ENCODE measurements at regions not wholly inside any gene's neighbourhood (a gene's known extent, or its start where the extent isn't known, plus 50 kb on each side); places are given as distances from the start of the nearest gene placed in this dataset.

GRCh38 chr16:88292007-88292970 is 90.5 kb upstream of the ZNF469 start:
- no peak for FAIRE-seq

DNA sequence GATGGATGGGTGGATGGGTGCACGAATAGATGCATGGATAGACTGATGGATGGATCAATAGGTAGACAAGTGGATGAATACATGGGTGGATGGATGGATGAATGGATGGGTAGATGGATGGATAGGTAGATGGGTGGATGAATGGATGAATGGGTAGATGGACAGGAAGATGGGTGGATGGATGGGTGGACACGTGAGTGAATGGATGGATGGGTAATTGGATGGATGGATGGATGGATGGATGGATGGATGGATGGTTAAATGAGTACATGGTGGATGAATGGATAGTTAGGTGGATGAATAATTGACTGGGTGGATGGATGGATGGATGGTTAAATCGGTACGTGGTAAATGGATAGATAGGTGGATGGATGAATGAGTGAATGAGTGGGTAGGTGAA is 89.7 kb upstream of the ZNF469 start:
- no peak for FAIRE-seq

GRCh38 chr16:88295671-88296436 is 86.9 kb upstream of the ZNF469 start:
- FAIRE-seq: no peak

DNA sequence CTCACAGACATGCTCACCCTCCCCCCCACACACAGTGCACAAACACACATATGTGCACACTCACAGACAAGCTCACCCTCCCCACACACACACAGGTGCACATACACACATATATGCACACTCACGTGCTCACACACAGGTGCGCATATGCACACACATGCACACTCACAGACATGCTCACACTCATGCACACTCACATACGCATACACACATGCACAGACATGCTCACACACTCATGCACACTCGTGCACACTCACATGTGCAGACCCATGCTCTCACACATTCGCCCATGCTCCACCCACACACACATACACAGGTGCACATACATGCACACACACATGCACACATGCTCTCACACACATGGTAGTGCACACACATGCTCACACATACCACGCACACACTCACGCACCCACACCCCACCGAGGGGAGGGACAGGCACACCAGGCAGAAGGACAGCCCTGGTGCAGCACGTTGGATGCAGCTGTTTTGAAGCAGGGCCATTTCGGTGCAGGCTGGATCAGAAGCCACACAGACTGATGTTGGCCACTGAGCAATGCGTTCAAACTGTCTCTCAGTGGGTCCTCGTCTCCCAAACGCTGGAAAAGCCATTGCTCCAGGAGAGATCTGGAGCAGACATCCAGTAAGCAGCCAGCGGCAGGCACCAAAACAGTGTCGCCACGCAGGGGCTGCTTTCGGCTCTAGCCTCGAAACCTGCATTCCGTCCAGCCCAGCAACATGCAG is 86.2 kb upstream of the ZNF469 start:
- FAIRE-seq: no peak

DNA sequence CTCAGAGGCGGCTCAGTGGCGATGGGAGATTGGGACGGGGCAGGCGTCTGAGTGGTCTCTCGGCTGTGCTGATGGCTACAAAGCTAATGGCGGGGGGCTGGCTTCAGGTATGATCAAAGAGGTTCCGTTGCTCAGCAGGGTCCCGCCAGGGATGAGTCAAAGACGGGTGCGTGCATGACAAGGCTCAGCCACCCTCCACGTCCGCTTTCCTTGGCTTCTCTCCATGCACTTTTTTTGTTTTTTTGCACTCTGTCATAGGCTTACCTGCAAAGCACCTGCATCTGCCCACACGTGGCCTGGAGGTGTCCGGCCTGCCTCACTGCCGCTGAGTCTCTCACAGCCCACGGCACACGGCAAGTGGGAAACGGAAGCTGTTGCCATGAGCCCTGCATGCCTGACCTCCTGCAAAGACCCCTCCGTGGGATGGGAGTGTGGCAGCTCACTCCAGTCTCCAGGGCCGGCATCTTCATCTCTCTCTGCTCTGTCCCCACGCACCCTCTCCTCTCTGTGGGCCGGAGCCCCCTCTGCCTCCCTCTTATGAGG is 85.5 kb upstream of the ZNF469 start:
- FAIRE-seq: no peak

GRCh38 chr16:88298181-88298832 is 84.5 kb upstream of the ZNF469 start:
- no peak for FAIRE-seq

GRCh38 chr16:88298833-88299745 is 83.7 kb upstream of the ZNF469 start:
- FAIRE-seq: no peak

- FAIRE-seq: no peak
Measured at GRCh38 chr16:88299751-88300462, 82.9 kb upstream of the ZNF469 start.

GRCh38 chr16:88300463-88300835 is 82.3 kb upstream of the ZNF469 start:
- FAIRE-seq: no peak

DNA sequence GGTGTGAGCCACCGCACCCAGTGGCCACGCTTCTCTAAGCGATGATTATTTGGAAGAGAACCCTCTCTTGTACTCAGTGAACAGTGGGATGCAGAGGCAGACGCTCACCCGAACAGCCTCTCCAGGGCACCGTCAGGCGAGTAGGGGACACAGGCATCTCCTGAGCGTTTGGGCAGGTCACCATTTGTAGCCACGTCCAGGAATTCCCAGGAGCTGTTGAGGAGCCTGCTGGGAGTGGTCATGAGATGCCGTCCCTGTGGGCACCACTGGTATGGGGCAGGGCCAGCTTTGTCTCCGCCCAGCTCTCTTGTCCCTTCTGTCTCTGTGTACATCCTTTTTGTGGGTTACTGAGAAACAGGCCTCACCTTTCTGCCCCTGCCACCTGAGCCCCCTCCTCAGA is 81.3 kb upstream of the ZNF469 start:
- FAIRE-seq: no peak

GRCh38 chr16:88301886-88302285 is 80.9 kb upstream of the ZNF469 start:
- no peak for FAIRE-seq

DNA sequence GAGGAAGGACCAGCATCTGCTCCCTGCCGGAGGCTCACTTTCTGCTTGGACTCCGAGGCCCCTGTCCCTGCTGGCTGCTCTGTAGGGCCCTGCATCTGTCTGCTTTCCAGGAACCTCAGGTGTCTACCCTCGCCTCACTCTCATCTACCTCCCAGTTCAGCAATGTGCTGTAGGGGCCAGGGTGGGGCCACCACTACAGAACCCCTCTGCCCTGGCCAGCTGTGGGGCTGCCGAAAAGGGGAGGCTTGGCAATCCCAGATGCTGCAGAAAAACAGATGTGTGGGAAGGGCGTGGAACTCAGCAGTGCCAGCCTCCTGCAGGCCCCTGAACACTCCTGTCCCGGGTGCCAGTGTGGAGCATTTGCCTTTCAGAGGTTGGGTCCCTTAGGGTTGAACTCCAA is 80.1 kb upstream of the ZNF469 start:
- no peak for FAIRE-seq

GRCh38 chr16:88303405-88303804 is 79.4 kb upstream of the ZNF469 start:
- no peak for FAIRE-seq

DNA sequence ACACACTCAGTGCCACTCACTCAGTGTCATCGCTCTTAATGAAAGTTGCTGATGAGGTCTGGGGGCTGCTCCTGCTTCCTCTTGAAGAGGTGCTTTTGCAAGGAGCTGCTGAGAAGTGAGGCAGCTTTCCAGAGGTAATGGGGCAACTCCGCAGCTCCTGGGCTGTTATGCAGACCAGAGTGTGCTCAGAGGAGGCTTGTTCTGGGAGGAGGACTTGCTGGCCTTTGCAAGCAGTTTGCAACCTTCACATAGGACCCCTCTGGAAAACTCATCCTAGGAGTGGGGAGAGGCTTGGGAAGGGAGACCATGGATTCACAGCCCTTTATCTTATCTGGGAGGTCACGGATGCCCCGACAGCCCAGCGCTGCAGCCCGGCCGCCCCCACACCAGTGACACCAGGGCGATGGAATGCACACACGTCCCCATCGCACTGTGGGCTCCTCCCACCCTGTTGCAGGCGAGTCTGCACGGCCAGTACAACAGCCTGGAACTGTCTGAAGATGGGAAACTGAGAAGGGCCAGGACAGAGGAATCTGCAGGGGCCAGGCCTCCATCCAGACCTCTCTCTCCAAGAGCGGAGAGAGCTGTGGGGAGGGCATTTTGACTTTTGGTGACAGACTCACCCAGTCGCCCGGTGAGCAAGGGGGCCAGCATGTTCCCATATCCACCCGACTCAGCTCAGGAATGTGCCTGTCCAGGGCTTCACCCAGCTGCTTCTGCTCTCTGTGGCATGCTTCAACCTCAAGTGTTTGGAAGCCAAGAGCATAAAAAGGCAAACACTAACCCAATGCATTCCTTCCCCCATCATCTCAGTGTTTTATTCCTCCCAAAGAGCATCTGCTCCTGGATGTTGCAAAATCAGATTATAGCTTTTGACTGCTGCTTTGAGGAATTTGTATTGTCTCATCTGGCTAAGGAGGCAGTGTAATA is 78.6 kb upstream of the ZNF469 start:
- FAIRE-seq: no peak

GRCh38 chr16:88305176-88305575 is 77.6 kb upstream of the ZNF469 start:
- no peak for FAIRE-seq

DNA sequence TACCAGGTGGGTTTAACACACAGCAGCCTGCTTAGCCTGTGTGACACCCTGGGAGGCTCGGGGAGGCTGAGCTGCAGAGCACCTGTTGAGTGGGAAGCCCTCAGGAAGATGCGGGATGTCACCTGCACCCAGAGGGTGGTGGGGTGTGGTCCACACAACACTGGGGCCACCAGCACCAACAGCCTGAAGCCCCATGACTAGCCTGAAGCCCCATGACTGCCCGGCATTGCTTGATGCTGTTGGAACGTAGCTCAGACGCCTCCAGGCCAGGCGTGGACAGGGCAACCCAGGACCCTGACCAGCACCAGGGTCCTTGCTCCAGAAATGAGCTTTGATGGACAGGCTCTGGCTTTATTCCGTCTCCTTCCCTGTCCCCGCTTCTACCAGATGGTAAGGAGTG is 76.3 kb upstream of the ZNF469 start:
- no peak for FAIRE-seq

DNA sequence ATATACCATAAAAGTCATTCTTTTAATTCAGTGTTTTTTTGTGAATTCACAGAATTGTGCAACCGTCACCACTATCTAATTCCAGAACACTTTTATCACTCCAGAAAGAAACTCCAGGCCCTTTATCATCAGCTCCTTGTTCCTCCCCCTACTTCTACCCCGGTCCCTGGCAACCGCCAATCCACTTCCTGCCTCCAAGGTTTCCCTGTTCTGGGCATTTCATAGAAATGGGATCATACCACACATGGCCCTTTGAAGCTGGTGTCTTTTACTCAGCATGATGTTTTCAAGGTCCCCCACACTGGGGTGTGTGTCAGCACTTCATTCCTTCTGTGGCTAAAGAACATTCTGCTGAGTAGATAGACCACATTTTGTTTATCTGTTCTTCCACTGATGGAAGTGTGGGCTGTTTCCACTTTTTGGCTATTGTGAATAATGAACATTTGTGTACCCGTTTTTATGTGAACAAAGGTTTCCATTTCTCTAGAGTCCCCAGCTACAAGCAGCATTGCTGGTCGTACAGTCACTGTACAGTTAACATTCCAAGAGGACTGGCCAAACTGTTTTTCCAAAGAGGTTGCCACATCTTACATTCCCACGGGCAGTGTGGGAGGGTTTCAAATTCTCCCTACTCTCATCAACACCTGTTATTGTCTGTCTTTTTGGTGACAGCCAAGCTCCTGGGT is 75.8 kb upstream of the ZNF469 start:
- no peak for FAIRE-seq

GRCh38 chr16:88308441-88309173 is 74.2 kb upstream of the ZNF469 start:
- no peak for FAIRE-seq

Data from G401.6 (cell line).